CD4-positive, alpha-beta T cell treated with Interleukin-6 at 100 ng/mL for 8 hours (primary cell): ENCODE measurements at regions not wholly inside any gene's neighbourhood (a gene's known extent, or its start where the extent isn't known, plus 50 kb on each side); places are given as distances from the start of the nearest gene placed in this dataset.
A peak's percentile ranks its signal among the peaks of the same experiment; 100 is the strongest.

Experiments
- DNase-seq: peaks from one replicate; pipeline ENCODE4 v3.0.0-alpha.2; 2020; ENCODE audit warnings: mixed read lengths, low spot score

GRCh38 chr1:59026472-59026948 is 242.7 kb upstream of the JUN start:
- DNase-seq: no peak

- DNase-seq: no peak
These were observed 243.3 kb upstream of the JUN start for GRCh38 chr1:59027177-59027576.

- DNase-seq: no peak
These were observed 244.2 kb upstream of the JUN start for GRCh38 chr1:59028048-59028447.

- DNase-seq: no peak
These were observed 245.7 kb upstream of the JUN start for GRCh38 chr1:59029411-59030167.

GRCh38 chr1:59032228-59032627 is 248.4 kb upstream of the JUN start:
- no peak for DNase-seq

GRCh38 chr1:59033761-59034160 is 249.9 kb upstream of the JUN start:
- DNase-seq: no peak

- no peak for DNase-seq
These were observed 251.1 kb upstream of the JUN start for GRCh38 chr1:59034925-59035324.

- DNase-seq: no peak
These were observed 255.7 kb upstream of the JUN start for GRCh38 chr1:59039551-59039950.

GRCh38 chr1:59040486-59040885 is 256.4 kb upstream of the FGGY start:
- no peak for DNase-seq

GRCh38 chr1:59041646-59042277 is 255.1 kb upstream of the FGGY start:
- DNase-seq: no peak

GRCh38 chr1:59043796-59044195 is 253.1 kb upstream of the FGGY start:
- DNase-seq: no peak

- peak; percentile 12 for DNase-seq
These were observed 252.3 kb upstream of the FGGY start for GRCh38 chr1:59044535-59045121.

- no peak for DNase-seq
These were observed 251.8 kb upstream of the FGGY start for GRCh38 chr1:59045137-59045536.

- DNase-seq: no peak
These were observed 251.3 kb upstream of the FGGY start for GRCh38 chr1:59045636-59046035.

- DNase-seq: no peak
These were observed 250.8 kb upstream of the FGGY start for GRCh38 chr1:59046134-59046533.

- DNase-seq: peak; percentile 57
These were observed 250.2 kb upstream of the FGGY start for GRCh38 chr1:59046730-59047157.

- DNase-seq: no peak
These were observed 245.9 kb upstream of the FGGY start for GRCh38 chr1:59051007-59051406.

- DNase-seq: no peak
These were observed 244.7 kb upstream of the FGGY start for GRCh38 chr1:59052166-59052590.

GRCh38 chr1:59054172-59054571 is 242.7 kb upstream of the FGGY start:
- no peak for DNase-seq

- no peak for DNase-seq
These were observed 240.8 kb upstream of the FGGY start for GRCh38 chr1:59055908-59056719.

GRCh38 chr1:59057211-59057694 is 239.6 kb upstream of the FGGY start:
- no peak for DNase-seq

GRCh38 chr1:59057796-59058195 is 239.1 kb upstream of the FGGY start:
- DNase-seq: no peak
